Heart left ventricle (tissue), 13 donors: ENCODE measurements at regions not wholly inside any gene's neighbourhood (a gene's known extent, or its start where the extent isn't known, plus 50 kb on each side); places are given as distances from the start of the nearest gene placed in this dataset.

ENCODE experiments used
- POLR2A ChIP-seq, 2 donors: fragments of 450-650 bp; IDR thresholded peaks; one replicate each; pipeline ENCODE4 v1.6.1; 2017; ENCODE audit warnings: antibody characterized with exemption in 2 of 2, mild to moderate bottlenecking in 2 of 2, moderate library complexity in 2 of 2
- TF ChIP-seq, protein P1 (sequence below), 12 donors: fragments of 200-600 bp; sonication (generic) in 4 of 12; IDR thresholded peaks; one replicate each; pipeline versions ENCODE4 v1.5.0 to v1.8.0; 2018 to 2022; ENCODE audit warnings: antibody characterized with exemption in 12 of 12, mild to moderate bottlenecking in 5 of 12
- donor health status: ischemic (EF 13 %, LVEDD 7.1; RV severe dilation, severe dysfunction).
- donor health status: DM: no; HTN: yes; CAD: no.
- donor health status: DM: no; HTN: no; CAD: no.
- donor health status: ischemic (EF 25% LVEDD 6.9; RV normal size, moderate dysfunction).
- donor health status: ischemic (EF 25% LVEDD 5.7; RV mildly dilated, moderate dysfunction).
- donor health status: ischemic (EF 35%, LVEDD 5.7; RV mildly dilated, moderate dysfunction).
- donor health status: nonischemic (EF 11% LVEDD 7.7; RV severe dilation, severe dysfunction).
- donor health status: DM: yes; HTN: yes; CAD: no.
- donor health status: PGD.
- donor health status: ischemic (EF 29% LVEDD 5.4; RV normal size, mild dysfunction).
- donor health status: nonischemic (EF 23%, LVEDD 6.1; RV moderate dilation, normal function).

DNA sequence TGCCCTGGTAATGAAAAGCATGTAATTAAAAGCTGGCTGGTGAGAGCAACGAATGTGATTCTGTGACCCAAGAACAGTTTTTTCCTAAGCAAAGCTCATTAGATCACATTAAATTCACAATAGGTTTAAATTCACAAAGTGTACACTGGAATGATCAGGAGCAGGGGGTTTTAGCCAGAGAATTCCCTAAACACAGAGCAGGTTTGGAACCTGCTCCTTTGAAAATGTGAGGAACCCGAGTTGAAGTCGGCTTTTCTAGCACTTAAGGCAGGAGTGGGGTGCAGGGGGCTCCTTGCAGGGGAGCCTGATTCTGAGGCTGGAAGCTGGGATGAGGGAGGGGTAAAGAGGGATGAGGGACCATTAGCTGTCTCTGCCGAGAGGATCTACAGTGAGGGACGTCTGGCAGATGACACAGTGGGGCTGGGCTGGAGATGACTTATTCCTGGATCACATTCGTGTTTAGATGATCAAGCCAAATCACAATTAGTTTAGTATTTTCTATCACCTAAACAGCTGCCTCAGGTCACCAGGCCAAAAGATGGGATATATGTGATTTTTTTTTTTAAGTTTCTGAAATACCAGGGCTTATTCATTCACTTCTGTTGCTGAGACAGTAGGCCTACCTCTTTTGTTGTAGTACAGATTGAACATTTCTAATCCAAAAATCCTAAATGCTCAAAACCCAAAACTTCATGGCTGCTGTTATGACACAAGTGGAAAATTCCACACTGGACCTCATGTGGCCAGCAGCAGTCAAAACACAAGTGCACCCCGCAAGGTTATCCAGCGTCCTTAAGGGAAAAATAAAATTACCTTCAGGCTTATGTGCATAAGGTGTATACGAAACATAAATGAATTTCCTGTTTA lies 93.1 kb upstream of the HIVEP1 start:
- TF ChIP-seq, protein P1, sequence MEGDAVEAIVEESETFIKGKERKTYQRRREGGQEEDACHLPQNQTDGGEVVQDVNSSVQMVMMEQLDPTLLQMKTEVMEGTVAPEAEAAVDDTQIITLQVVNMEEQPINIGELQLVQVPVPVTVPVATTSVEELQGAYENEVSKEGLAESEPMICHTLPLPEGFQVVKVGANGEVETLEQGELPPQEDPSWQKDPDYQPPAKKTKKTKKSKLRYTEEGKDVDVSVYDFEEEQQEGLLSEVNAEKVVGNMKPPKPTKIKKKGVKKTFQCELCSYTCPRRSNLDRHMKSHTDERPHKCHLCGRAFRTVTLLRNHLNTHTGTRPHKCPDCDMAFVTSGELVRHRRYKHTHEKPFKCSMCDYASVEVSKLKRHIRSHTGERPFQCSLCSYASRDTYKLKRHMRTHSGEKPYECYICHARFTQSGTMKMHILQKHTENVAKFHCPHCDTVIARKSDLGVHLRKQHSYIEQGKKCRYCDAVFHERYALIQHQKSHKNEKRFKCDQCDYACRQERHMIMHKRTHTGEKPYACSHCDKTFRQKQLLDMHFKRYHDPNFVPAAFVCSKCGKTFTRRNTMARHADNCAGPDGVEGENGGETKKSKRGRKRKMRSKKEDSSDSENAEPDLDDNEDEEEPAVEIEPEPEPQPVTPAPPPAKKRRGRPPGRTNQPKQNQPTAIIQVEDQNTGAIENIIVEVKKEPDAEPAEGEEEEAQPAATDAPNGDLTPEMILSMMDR (IDR thresholded peaks at IDR 0.05): no peak
- TF ChIP-seq POLR2A (IDR thresholded peaks at IDR 0.05): no peak
